MM.1S (cell line): ENCODE measurements at regions not wholly inside any gene's neighbourhood (a gene's known extent, or its start where the extent isn't known, plus 50 kb on each side); places are given as distances from the start of the nearest gene placed in this dataset.

Experiments used
- DNase-seq: peaks from one replicate; pipeline ENCODE4 v3.0.0-alpha.2; 2015
- H2AFZ ChIP-seq: fragments of 300-600 bp; sonication (generic); 2 replicates; pipeline ENCODE4 v1.6.0; 2016; ENCODE audit warnings: antibody characterized with exemption, low read length
- H3F3A ChIP-seq: fragments of 300-600 bp; sonication (generic); 2 replicates; pipeline ENCODE4 v1.6.1; 2016; ENCODE audit warnings: mild to moderate bottlenecking, antibody characterized with exemption, low read length, moderate library complexity, mixed read lengths; ENCODE audit not compliant: insufficient read depth
- H3K27ac ChIP-seq: fragments of 300-600 bp; sonication (generic); 2 replicates; pipeline ENCODE4 v1.5.1; 2016; ENCODE audit warnings: mild to moderate bottlenecking, low read length
- H3K27me3 ChIP-seq: fragments of 300-600 bp; sonication (generic); replicated peaks from 2 replicates; pipeline ENCODE4 v1.6.0; 2016; ENCODE audit warnings: low read length; ENCODE audit not compliant: insufficient read depth
- H3K36me3 ChIP-seq: fragments of 300-600 bp; sonication (generic); replicated peaks from 2 replicates; pipeline ENCODE4 v1.6.1; 2016; ENCODE audit warnings: mild to moderate bottlenecking, low read length, mixed read lengths; ENCODE audit not compliant: insufficient read depth
- H3K4me1 ChIP-seq: fragments of 300-600 bp; sonication (generic); 2 replicates; pipeline ENCODE4 v1.6.1; 2016; ENCODE audit warnings: low read length, mixed read lengths
- H3K4me2 ChIP-seq: fragments of 300-600 bp; sonication (generic); 2 replicates; pipeline ENCODE4 v1.6.0; 2016; ENCODE audit warnings: low read depth, low read length
- H3K4me3 ChIP-seq: fragments of 300-600 bp; sonication (generic); 2 replicates; pipeline ENCODE4 v1.5.1; 2016; ENCODE audit warnings: low read length, mixed read lengths
- H3K79me2 ChIP-seq: fragments of 300-600 bp; sonication (generic); 2 replicates; pipeline ENCODE4 v1.6.1; 2016; ENCODE audit warnings: mixed run types, low read length, mixed read lengths
- H3K9ac ChIP-seq: fragments of 300-600 bp; sonication (generic); 2 replicates; pipeline ENCODE4 v1.6.1; 2016; ENCODE audit warnings: low read length, mixed read lengths
- H3K9me2 ChIP-seq: fragments of 300-600 bp; sonication (generic); replicated peaks from 2 replicates; pipeline ENCODE4 v1.6.1; 2016; ENCODE audit warnings: mild to moderate bottlenecking, low read length, mixed read lengths; ENCODE audit not compliant: insufficient read depth
- H3K9me3 ChIP-seq: fragments of 300-600 bp; sonication (generic); replicated peaks from 2 replicates; pipeline ENCODE4 v1.6.1; 2016; ENCODE audit warnings: mild to moderate bottlenecking, low read length, mixed read lengths; ENCODE audit not compliant: insufficient read depth
- H4K20me1 ChIP-seq: fragments of 300-600 bp; sonication (generic); 2 replicates; pipeline ENCODE4 v1.6.1; 2016; ENCODE audit warnings: mild to moderate bottlenecking, low read length, moderate library complexity, mixed read lengths; ENCODE audit not compliant: insufficient read depth
- CTCF ChIP-seq: fragments of 300-600 bp; sonication (generic); IDR thresholded peaks from 2 replicates; pipeline ENCODE4 v1.5.1; 2016; ENCODE audit warnings: antibody characterized with exemption, low read length, mixed read lengths
- EZH2 ChIP-seq: fragments of 300-600 bp; sonication (generic); optimal IDR thresholded peaks from 2 replicates; pipeline ENCODE3; 2017; ENCODE audit warnings: low read depth, mild to moderate bottlenecking, antibody characterized with exemption, low read length, mixed read lengths
- EZH2phosphoT487 ChIP-seq: fragments of 300-600 bp; sonication (generic); IDR thresholded peaks from 2 replicates; pipeline ENCODE4 v1.6.1; 2018; ENCODE audit warnings: antibody characterized with exemption, low read length

DNA sequence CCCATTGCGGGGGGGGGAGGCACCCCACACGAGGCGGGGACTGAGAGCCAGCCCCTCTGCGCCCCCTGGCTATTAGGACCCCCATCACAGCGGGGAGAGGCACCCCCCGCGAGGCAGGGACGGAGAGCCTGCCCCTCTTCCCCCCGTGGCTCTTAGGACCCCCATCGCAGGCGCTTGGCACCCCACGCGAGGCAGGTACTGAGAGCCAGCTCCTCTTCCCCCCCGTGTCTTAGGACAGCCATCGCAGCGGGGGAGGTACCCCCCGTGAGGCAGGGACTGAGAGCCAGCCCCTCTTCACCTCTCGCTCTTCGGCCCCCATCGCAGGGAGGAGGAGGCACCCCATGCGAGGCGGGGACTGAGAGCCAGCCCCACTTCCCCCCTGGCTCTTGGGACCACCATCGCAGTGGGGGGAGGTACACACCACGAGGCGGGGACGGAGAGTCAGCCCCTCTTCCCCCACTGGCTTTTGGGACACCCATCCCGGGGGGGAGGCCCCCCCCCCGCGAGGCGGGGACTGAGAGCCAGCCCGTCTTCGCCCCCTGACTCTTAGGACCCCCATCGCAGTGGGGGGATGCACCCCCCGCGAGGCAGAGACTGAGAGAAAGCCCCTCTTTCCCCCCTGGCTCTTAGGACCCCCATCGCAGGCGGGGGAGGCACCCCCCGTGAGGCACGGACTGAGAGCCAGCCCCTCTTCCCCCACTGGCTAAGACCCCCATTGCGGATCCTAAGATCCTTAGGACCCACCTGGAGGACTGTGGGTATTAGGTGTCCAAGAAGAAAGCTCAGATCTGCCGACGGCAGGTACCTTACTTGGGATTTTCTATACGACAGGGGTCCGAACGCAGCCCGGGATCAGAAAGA lies 198.6 kb upstream of the PZP start:
- Histone ChIP-seq H3K4me3 (no peak overlapping the region), H3K9me2 (no peaks in the 10 kb centered on the region), H3K9ac (no peak overlapping the region), H3K27me3 (no peaks in the 10 kb centered on the region), H3K27ac (no peak overlapping the region), H4K20me1 (no peaks in the 10 kb centered on the region), H3K4me2 (no peak overlapping the region), H3K9me3 (no peaks in the 10 kb centered on the region), H3K79me2 (no peaks in the 10 kb centered on the region), H3F3A (no peaks in the 10 kb centered on the region), H3K4me1 (no peaks in the 10 kb centered on the region), H2AFZ (no peak overlapping the region), H3K36me3 (no peaks in the 10 kb centered on the region)
- TF ChIP-seq EZH2 (no peak), EZH2phosphoT487 (no peak), CTCF (no peak)
- DNase-seq, result no peak

GRCh38 chr12:9405886-9406563 lies 197.8 kb upstream of the PZP start:
- no peaks in the 10 kb centered on the region for H3K4me1 ChIP-seq
- no peak overlapping the region for H2AFZ ChIP-seq
- TF ChIP-seq EZH2phosphoT487 (no peak), CTCF (no peak), EZH2 (no peak)
- H3K9me2 ChIP-seq, result no peaks in the 10 kb centered on the region
- no peaks in the 10 kb centered on the region for H3F3A ChIP-seq
- no peak overlapping the region for H3K4me2 ChIP-seq
- no peaks in the 10 kb centered on the region for H3K9me3 ChIP-seq
- no peak overlapping the region for H3K4me3 ChIP-seq
- H3K27ac ChIP-seq, result no peak overlapping the region
- no peaks in the 10 kb centered on the region for H4K20me1 ChIP-seq
- no peaks in the 10 kb centered on the region for H3K79me2 ChIP-seq
- no peak overlapping the region for H3K9ac ChIP-seq
- H3K27me3 ChIP-seq, result no peaks in the 10 kb centered on the region
- no peaks in the 10 kb centered on the region for H3K36me3 ChIP-seq
- DNase-seq, result no peak

DNA sequence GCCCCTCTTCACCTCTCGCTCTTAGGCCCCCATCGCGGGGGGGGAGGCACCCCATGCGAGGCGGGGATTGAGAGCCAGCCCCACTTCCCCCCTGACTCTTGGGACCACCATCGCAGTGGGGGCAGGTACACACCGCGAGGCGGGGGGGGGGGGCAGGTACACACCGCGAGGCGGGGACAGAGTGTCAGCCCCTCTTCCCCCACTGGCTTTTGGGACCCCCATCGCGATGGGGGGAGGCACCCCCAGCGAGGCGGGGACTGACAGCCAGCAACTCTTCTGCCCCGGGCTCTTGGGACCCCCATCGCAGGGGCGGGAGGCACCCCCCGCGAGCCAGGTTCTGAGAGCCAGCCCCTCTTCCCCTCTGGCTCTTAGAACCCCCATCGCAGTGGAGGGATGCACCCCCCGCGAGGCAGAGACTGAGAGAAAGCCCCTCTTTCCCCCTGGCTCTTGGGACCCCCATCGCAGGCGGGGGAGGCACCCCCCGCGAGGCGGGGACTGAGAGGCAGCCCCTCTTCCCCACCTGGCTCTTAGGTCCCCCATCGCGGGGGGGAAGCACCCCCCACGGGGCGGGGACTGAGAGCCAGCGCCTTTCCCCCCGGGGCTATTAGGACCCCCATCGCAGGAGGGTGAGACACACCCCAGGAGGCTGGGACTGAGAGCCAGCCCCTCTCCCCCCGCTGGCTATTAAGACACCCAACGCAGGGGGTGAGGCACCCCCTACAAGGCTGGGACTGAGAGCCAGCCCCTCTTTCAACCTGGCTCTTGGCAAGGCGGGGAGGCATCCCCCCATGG lies 196.5 kb upstream of the PZP start:
- H3K79me2 ChIP-seq, result no peaks in the 10 kb centered on the region
- H3K36me3 ChIP-seq, result no peaks in the 10 kb centered on the region
- H3K27ac ChIP-seq, result no peak overlapping the region
- H2AFZ ChIP-seq, result no peak overlapping the region
- H3K9me2 ChIP-seq, result no peaks in the 10 kb centered on the region
- no peaks in the 10 kb centered on the region for H3K27me3 ChIP-seq
- no peak overlapping the region for H3K4me3 ChIP-seq
- H3K9ac ChIP-seq, result no peak overlapping the region
- H3K4me1 ChIP-seq, result no peaks in the 10 kb centered on the region
- no peak overlapping the region for H3K4me2 ChIP-seq
- TF ChIP-seq CTCF (no peak), EZH2 (no peak), EZH2phosphoT487 (no peak)
- H4K20me1 ChIP-seq, result no peaks in the 10 kb centered on the region
- no peaks in the 10 kb centered on the region for H3K9me3 ChIP-seq
- H3F3A ChIP-seq, result no peaks in the 10 kb centered on the region
- no peak for DNase-seq
